GM19438 (cell line): ENCODE measurements at regions not wholly inside any gene's neighbourhood (a gene's known extent, or its start where the extent isn't known, plus 50 kb on each side); places are given as distances from the start of the nearest gene placed in this dataset.

ENCODE experiments used
- ATAC-seq: cut with Tn5 transposase; IDR thresholded peaks from one replicate; pipeline ENCODE4 v1.9.1; 2021; ENCODE audit warnings: low read depth; ENCODE audit not compliant: unreplicated experiment

- no peak for ATAC-seq
These were observed 194.0 kb upstream of the HHIP start for GRCh38 chr4:144451766-144452450.

GRCh38 chr4:144456196-144456595 lies 189.8 kb upstream of the HHIP start:
- no peak for ATAC-seq

- ATAC-seq: no peak
These were observed 184.1 kb upstream of the HHIP start for GRCh38 chr4:144461906-144462305.

- ATAC-seq: no peak
These were observed 182.7 kb upstream of the HHIP start for GRCh38 chr4:144463236-144463635.

- ATAC-seq: no peak
These were observed 182.1 kb upstream of the HHIP start for GRCh38 chr4:144463896-144464295.

GRCh38 chr4:144465546-144465945 lies 180.4 kb upstream of the HHIP start:
- ATAC-seq: no peak

- no peak for ATAC-seq
These were observed 165.9 kb upstream of the HHIP start for GRCh38 chr4:144480068-144480467.

- ATAC-seq: no peak
These were observed 156.1 kb upstream of the HHIP start for GRCh38 chr4:144489831-144490230.

- no peak for ATAC-seq
These were observed 151.7 kb upstream of the HHIP start for GRCh38 chr4:144494280-144494679.

- ATAC-seq: no peak
These were observed 150.0 kb upstream of the HHIP start for GRCh38 chr4:144495944-144496343.

- no peak for ATAC-seq
These were observed 146.2 kb upstream of the HHIP start for GRCh38 chr4:144499777-144500176.

- no peak for ATAC-seq
These were observed 144.7 kb upstream of the HHIP start for GRCh38 chr4:144501231-144501780.

GRCh38 chr4:144504883-144505282 lies 141.1 kb upstream of the HHIP start:
- no peak for ATAC-seq

- ATAC-seq: no peak
These were observed 138.4 kb upstream of the HHIP start for GRCh38 chr4:144507311-144508101.

GRCh38 chr4:144509088-144510015 lies 136.6 kb upstream of the HHIP start:
- no peak for ATAC-seq

- no peak for ATAC-seq
These were observed 131.2 kb upstream of the HHIP start for GRCh38 chr4:144514736-144515135.

- ATAC-seq: no peak
These were observed 127.6 kb upstream of the HHIP start for GRCh38 chr4:144518181-144518895.

GRCh38 chr4:144531841-144532240 lies 114.1 kb upstream of the HHIP start:
- no peak for ATAC-seq

GRCh38 chr4:144547678-144548298 lies 98.2 kb upstream of the HHIP start:
- peak; percentile 99 for ATAC-seq

GRCh38 chr4:144556636-144557035 lies 89.3 kb upstream of the HHIP start:
- no peak for ATAC-seq
